Liver (tissue), 7 donors: ENCODE measurements at regions not wholly inside any gene's neighbourhood (a gene's known extent, or its start where the extent isn't known, plus 50 kb on each side); places are given as distances from the start of the nearest gene placed in this dataset.

Experiments
- DNase-seq: peaks from one replicate; pipeline ENCODE4 v3.0.0-alpha.2; 2017; ENCODE audit warnings: low spot score
- H3K27ac ChIP-seq, 2 donors: one replicate each; pipeline ENCODE4 v1.7.0; 2013; ENCODE audit warnings: inconsistent platforms in 2 of 2, low read length in 2 of 2, control low read depth in 1 of 2, low read depth in 1 of 2, mild to moderate bottlenecking in 1 of 2
- H3K27me3 ChIP-seq, 4 donors: one replicate each; pipeline versions ENCODE4 v1.6.1 to v1.7.0; 2013; ENCODE audit warnings: low read length in 3 of 4, inconsistent platforms in 1 of 4, mild to moderate bottlenecking in 1 of 4, moderate library complexity in 1 of 4; ENCODE audit not compliant: control insufficient read depth in 4 of 4, insufficient read depth in 4 of 4
- H3K36me3 ChIP-seq, 4 donors: one replicate each; pipeline versions ENCODE4 v1.6.1 to v1.7.0; 2013; ENCODE audit warnings: low read length in 3 of 4, mild to moderate bottlenecking in 3 of 4, low read depth in 1 of 4, moderate library complexity in 1 of 4; ENCODE audit not compliant: control insufficient read depth in 4 of 4, insufficient read depth in 3 of 4
- H3K4me1 ChIP-seq, 4 donors: one replicate each; pipeline versions ENCODE4 v1.6.1 to v1.7.0; 2013; ENCODE audit warnings: low read length in 3 of 4, mild to moderate bottlenecking in 3 of 4, moderate library complexity in 1 of 4; ENCODE audit not compliant: control insufficient read depth in 4 of 4, insufficient read depth in 4 of 4
- H3K4me3 ChIP-seq, 3 donors: one replicate each; pipeline versions ENCODE4 v1.6.1 to v1.7.0; 2013; ENCODE audit warnings: low read length in 3 of 3, control low read depth in 1 of 3, low read depth in 1 of 3, mild to moderate bottlenecking in 1 of 3
- H3K9ac ChIP-seq, 2 donors: one replicate each; pipeline ENCODE4 v1.7.0; 2013; ENCODE audit warnings: low read length in 2 of 2, mild to moderate bottlenecking in 2 of 2, moderate library complexity in 2 of 2, control low read depth in 1 of 2, low read depth in 1 of 2
- H3K9me3 ChIP-seq, 4 donors: one replicate each; pipeline versions ENCODE4 v1.6.1 to v1.7.0; 2013; ENCODE audit warnings: low read length in 3 of 4; ENCODE audit not compliant: control insufficient read depth in 4 of 4
- EGR1 ChIP-seq, 2 donors: IDR thresholded peaks; 2 replicates each; pipeline ENCODE4 v1.6.1; 2016 to 2018; ENCODE audit warnings: antibody characterized with exemption in 2 of 2, low read depth in 2 of 2
- FOXA2 ChIP-seq: IDR thresholded peaks from 2 replicates; pipeline ENCODE4 v1.6.1; 2016; ENCODE audit warnings: antibody characterized with exemption
- GABPA ChIP-seq, 2 donors: IDR thresholded peaks in 1 of 2; conservative IDR thresholded peaks in 1 of 2; 2 replicates each; pipeline ENCODE4 v1.6.1; 2016; ENCODE audit warnings: antibody characterized with exemption in 2 of 2, mild to moderate bottlenecking in 1 of 2, moderate library complexity in 1 of 2
- NR2F2 ChIP-seq: IDR thresholded peaks from 2 replicates; pipeline ENCODE4 v1.6.1; 2016; ENCODE audit warnings: antibody characterized with exemption
- RAD21 ChIP-seq, 2 donors: IDR thresholded peaks; 2 replicates each; pipeline ENCODE4 v1.6.1; 2016; ENCODE audit warnings: antibody characterized with exemption in 2 of 2, mild to moderate bottlenecking in 2 of 2
- REST ChIP-seq: IDR thresholded peaks from 2 replicates; pipeline ENCODE4 v1.6.1; 2016; ENCODE audit warnings: antibody characterized with exemption, mild to moderate bottlenecking
- WGBS: extraction: QIAGEN DNeasy Blood & Tissue Kit; methylation state at CpG from one replicate; pipeline ENCODE4 v1.1.7; 2013; 5-methylcytosine and 5-hydroxymethylcytosine counted together
- TF ChIP-seq, protein P1 (sequence below): IDR thresholded peaks from 2 replicates; pipeline ENCODE4 v1.6.1; 2016; ENCODE audit warnings: antibody characterized with exemption
- donor health status: healthy.
- donor health status: healthy.
- donor health status: healthy.
- donor health status: healthy.

DNA sequence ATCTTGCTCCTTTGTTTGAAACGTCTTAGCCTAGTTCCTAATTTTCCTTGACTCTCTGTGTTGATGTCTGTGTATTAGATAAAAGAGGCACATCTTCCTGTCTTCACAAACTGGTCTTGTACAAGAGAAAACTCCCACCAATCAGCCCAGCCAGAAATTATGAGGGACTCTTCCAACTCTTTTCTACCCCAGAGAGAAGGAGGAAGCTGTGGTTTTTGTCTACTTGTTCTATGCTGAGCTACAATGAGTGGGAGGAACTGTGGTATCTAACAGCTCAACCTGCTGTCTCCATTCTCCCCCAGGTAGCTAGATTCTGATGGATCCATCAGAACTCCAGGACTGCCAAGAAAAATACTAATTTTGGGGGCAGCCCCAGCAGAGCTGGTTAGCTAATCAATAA lies 392.5 kb downstream of the HS3ST3B1 start:
- WGBS, result 45% methylated on average over 1 of the region's 1 CpG

GRCh38 chr17:14690704-14691103 lies 389.8 kb downstream of the HS3ST3B1 start:
- Histone ChIP-seq H3K36me3 (no peaks in the 10 kb centered on the region), H3K4me1 (no peaks in the 10 kb centered on the region), H3K4me3 (no peak overlapping the region), H3K9me3 (no peaks in the 10 kb centered on the region), H3K27me3 (no peaks in the 10 kb centered on the region), H3K9ac (no peak overlapping the region), H3K27ac (no peak overlapping the region)
- no peak for DNase-seq
- TF ChIP-seq, protein P1, sequence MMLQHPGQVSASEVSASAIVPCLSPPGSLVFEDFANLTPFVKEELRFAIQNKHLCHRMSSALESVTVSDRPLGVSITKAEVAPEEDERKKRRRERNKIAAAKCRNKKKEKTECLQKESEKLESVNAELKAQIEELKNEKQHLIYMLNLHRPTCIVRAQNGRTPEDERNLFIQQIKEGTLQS, result no peak
- TF ChIP-seq EGR1 (IDR thresholded peaks at IDR 0.05; ENCODE audit: low read depth in 2 of 2) (no peak), FOXA2 (no peak), NR2F2 (no peak), RAD21 (IDR thresholded peaks at IDR 0.05) (no peak), REST (no peak)
- 78% methylated on average over 2 of the region's 2 CpGs for whole genome bisulfite sequencing

More for the DNA sequence above, 392.5 kb downstream of the HS3ST3B1 start:
- Histone ChIP-seq H3K9ac (no peak overlapping the region), H3K36me3 (no peaks in the 10 kb centered on the region), H3K4me3 (no peak overlapping the region), H3K27me3 (no peaks in the 10 kb centered on the region), H3K27ac (no peak overlapping the region), H3K9me3 (no peaks in the 10 kb centered on the region), H3K4me1 (no peaks in the 10 kb centered on the region)
- TF ChIP-seq, protein P1, result no peak
- no peak for DNase-seq

GRCh38 chr17:14688134-14688533 lies 387.3 kb downstream of the HS3ST3B1 start:
- H3K36me3 ChIP-seq, result no peaks in the 10 kb centered on the region
- no peak overlapping the region for H3K27ac ChIP-seq
- no peaks in the 10 kb centered on the region for H3K9me3 ChIP-seq
- DNase-seq, result no peak
- H3K4me3 ChIP-seq, result no peak overlapping the region
- no peaks in the 10 kb centered on the region for H3K4me1 ChIP-seq
- no peak overlapping the region for H3K9ac ChIP-seq
- H3K27me3 ChIP-seq, result no peaks in the 10 kb centered on the region
- WGBS, result 82% methylated on average over 3 of the region's 3 CpGs
- TF ChIP-seq REST (no peak), GABPA (IDR thresholded peaks at IDR 0.05 in 1 of 2, conservative IDR thresholded peaks at IDR 0.05 in 1 of 2) (no peak)
